ENCODE measurements at regions not wholly inside any gene's neighbourhood (a gene's known extent, or its start where the extent isn't known, plus 50 kb on each side); places are given as distances from the start of the nearest gene placed in this dataset.

DNA sequence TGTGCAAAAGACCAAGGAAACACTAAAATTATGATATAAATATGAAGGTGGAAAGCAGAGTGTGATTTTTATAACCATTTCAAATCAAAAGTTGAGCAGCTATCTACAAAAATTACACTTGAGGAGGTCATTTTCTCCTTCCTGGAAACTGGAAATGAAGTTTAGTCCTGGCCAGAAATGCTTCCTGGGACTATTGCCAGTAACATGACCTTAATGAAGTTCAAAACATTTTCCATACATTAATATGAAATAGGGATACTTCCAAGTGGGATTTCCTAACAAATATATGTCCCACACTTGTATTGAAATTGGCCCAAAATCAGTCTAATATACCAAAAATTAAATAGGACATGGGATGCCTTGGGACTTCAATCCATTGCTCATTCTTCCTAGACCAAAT lies 1556.8 kb upstream of the MIR17HG start:
- no peaks in the 10 kb centered on the region for H3K4me1 ChIP-seq (ENCODE audit: control insufficient read depth in 1 of 2, insufficient read depth in 2 of 2, low read length in 2 of 2)
- no peaks in the 10 kb centered on the region for H3K36me3 ChIP-seq (ENCODE audit: control insufficient read depth in 1 of 2, insufficient read depth in 2 of 2, low read length in 2 of 2)
- no peak overlapping the region for H3K9ac ChIP-seq (ENCODE audit: low read length)
- intact Hi-C loops (cut with micrococcal nuclease) = no loop called here
- TF ChIP-seq POLR2A (IDR thresholded peaks at IDR 0.05; ENCODE audit: borderline replicate concordance, extremely low read depth, insufficient read depth, insufficient read length) (no peak), SRF (IDR thresholded peaks at IDR 0.05; ENCODE audit: low read depth) (no peak)
- ChIA-PET POLR2A (no interaction called here), CTCF (no interaction called here), RAD21 (ENCODE audit: low non-redundant PET in 1 of 2, low total read pairs in 2 of 2, uncharacterized antibody in 2 of 2, unreplicated experiment in 2 of 2) (no interaction called here)
- H3K4me3 ChIP-seq (replicated peaks in 1 of 2; ENCODE audit: low read depth in 1 of 2, low read length in 2 of 2) = no peak overlapping the region
- H3K9me3 ChIP-seq (ENCODE audit: control insufficient read depth in 1 of 2, insufficient read depth in 1 of 2, low read depth in 1 of 2, low read length in 2 of 2) = no peaks in the 10 kb centered on the region
- DNase-seq (ENCODE audit: low read depth, low spot score) (no peak), ATAC-seq (no peak)
- H3K4me2 ChIP-seq (ENCODE audit: low read length) = no peak overlapping the region
- no peaks in the 10 kb centered on the region for H3K27me3 ChIP-seq (ENCODE audit: insufficient read depth, low read length)
- BruUV-seq (replicated peaks) = no TSS peak
- H3K27ac ChIP-seq (ENCODE audit: low read depth, low read length) = no peak overlapping the region
- H3K9me2 ChIP-seq (ENCODE audit: insufficient read depth) = no peaks in the 10 kb centered on the region; the same call in 1 of the 2 replicates
- H3K79me2 ChIP-seq (ENCODE audit: insufficient read depth, low read length) = no peaks in the 10 kb centered on the region
- H4K20me1 ChIP-seq (ENCODE audit: insufficient read depth) = no peaks in the 10 kb centered on the region
- no peak overlapping the region for H2AFZ ChIP-seq (ENCODE audit: low read depth, low read length, poor library complexity, severe bottlenecking)

DNA sequence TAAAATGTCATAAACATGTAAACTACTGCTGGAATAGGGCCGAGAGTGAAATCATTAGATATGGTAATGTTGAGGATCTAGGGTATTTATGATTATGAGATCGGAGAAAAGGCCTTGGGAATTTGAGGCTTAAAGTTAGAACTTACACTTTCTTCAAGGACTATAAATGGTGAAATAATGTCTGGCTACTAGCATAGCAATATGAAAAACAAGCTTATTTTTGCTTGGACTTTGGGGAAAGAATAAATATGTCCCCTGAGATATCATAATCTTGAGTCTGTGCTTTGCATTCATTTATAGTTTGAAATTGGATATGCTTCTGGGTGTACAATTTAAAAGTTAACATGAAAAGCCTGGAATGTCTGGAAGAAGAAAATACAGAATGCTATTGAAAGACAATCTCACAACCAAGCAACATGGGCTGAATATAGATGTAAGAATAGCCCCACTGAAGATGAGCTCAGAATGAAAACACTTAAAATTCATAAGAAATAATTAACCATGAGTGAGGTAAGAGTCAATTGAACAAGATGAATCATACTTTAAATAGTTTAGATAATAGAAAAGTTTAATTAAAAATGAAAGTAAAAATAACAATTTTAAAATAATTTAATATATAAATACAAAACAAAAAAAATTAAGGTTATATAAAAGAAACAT lies 1555.4 kb upstream of the MIR17HG start:
- TF ChIP-seq TCF7L2 (IDR thresholded peaks at IDR 0.05; ENCODE audit: borderline replicate concordance, extremely low read depth, insufficient read depth, insufficient read length) (no peak), CBX3 (IDR thresholded peaks at IDR 0.05; ENCODE audit: low read depth) (no peak), FOSL1 (IDR thresholded peaks at IDR 0.05; ENCODE audit: low read depth) (no peak), EGR1 (IDR thresholded peaks at IDR 0.05; ENCODE audit: low read depth) (no peak), POLR2A (IDR thresholded peaks at IDR 0.05; ENCODE audit: borderline replicate concordance, extremely low read depth, insufficient read depth, insufficient read length) (no peak), EZH2 (IDR thresholded peaks at IDR 0.05) (no peak), SP1 (IDR thresholded peaks at IDR 0.05; ENCODE audit: low read depth) (no peak), YY1 (IDR thresholded peaks at IDR 0.05; ENCODE audit: extremely low read depth, insufficient replicate concordance, low read depth, low read length) (no peak), ZFX (IDR thresholded peaks at IDR 0.05) (no peak), JUND (IDR thresholded peaks at IDR 0.05) (no peak), POLR2AphosphoS5 (IDR thresholded peaks at IDR 0.05; ENCODE audit: low read depth, low read length) (no peak), SIN3A (IDR thresholded peaks at IDR 0.05; ENCODE audit: low read depth) (no peak)
- TF ChIP-seq, protein P1, sequence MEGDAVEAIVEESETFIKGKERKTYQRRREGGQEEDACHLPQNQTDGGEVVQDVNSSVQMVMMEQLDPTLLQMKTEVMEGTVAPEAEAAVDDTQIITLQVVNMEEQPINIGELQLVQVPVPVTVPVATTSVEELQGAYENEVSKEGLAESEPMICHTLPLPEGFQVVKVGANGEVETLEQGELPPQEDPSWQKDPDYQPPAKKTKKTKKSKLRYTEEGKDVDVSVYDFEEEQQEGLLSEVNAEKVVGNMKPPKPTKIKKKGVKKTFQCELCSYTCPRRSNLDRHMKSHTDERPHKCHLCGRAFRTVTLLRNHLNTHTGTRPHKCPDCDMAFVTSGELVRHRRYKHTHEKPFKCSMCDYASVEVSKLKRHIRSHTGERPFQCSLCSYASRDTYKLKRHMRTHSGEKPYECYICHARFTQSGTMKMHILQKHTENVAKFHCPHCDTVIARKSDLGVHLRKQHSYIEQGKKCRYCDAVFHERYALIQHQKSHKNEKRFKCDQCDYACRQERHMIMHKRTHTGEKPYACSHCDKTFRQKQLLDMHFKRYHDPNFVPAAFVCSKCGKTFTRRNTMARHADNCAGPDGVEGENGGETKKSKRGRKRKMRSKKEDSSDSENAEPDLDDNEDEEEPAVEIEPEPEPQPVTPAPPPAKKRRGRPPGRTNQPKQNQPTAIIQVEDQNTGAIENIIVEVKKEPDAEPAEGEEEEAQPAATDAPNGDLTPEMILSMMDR (IDR thresholded peaks at IDR 0.05 in 2 of 3, conservative IDR thresholded peaks at IDR 0.05 in 1 of 3; ENCODE audit: borderline replicate concordance in 1 of 3, insufficient read depth in 1 of 3, low read depth in 2 of 3, low read length in 2 of 3) = no peak
- TF ChIP-seq, protein P2, sequence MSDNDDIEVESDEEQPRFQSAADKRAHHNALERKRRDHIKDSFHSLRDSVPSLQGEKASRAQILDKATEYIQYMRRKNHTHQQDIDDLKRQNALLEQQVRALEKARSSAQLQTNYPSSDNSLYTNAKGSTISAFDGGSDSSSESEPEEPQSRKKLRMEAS (IDR thresholded peaks at IDR 0.05) = no peak
- TF ChIP-seq, protein P3, sequence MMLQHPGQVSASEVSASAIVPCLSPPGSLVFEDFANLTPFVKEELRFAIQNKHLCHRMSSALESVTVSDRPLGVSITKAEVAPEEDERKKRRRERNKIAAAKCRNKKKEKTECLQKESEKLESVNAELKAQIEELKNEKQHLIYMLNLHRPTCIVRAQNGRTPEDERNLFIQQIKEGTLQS (IDR thresholded peaks at IDR 0.05) = no peak
- CTCF ChIA-PET = no interaction called here
- BruUV-seq (replicated peaks) = no TSS peak
- H3K9me3 ChIP-seq (ENCODE audit: control insufficient read depth in 1 of 2, insufficient read depth in 1 of 2, low read depth in 1 of 2, low read length in 2 of 2) = no peaks in the 10 kb centered on the region
- no peak overlapping the region for H3K9ac ChIP-seq (ENCODE audit: low read length)
- no peaks in the 10 kb centered on the region for H3K27me3 ChIP-seq (ENCODE audit: insufficient read depth, low read length)
- H2AFZ ChIP-seq (ENCODE audit: low read depth, low read length, poor library complexity, severe bottlenecking) = no peak overlapping the region
- H3K4me1 ChIP-seq (ENCODE audit: control insufficient read depth in 1 of 2, insufficient read depth in 2 of 2, low read length in 2 of 2) = no peaks in the 10 kb centered on the region
- RAD21 ChIA-PET (ENCODE audit: low non-redundant PET in 1 of 2, low total read pairs in 2 of 2, uncharacterized antibody in 2 of 2, unreplicated experiment in 2 of 2) = no interaction called here
- H3K79me2 ChIP-seq (ENCODE audit: insufficient read depth, low read length) = no peaks in the 10 kb centered on the region
- intact Hi-C loops (cut with micrococcal nuclease) = no loop called here
- no peaks in the 10 kb centered on the region for H3K36me3 ChIP-seq (ENCODE audit: control insufficient read depth in 1 of 2, insufficient read depth in 2 of 2, low read length in 2 of 2)
- H3K4me2 ChIP-seq (ENCODE audit: low read length) = no peak overlapping the region
- no peak for DNase-seq (ENCODE audit: low read depth, low spot score)
- no peak overlapping the region for H3K4me3 ChIP-seq (replicated peaks in 1 of 2; ENCODE audit: low read depth in 1 of 2, low read length in 2 of 2)
- no peak overlapping the region for H3K27ac ChIP-seq (ENCODE audit: low read depth, low read length)
- POLR2A ChIA-PET = no interaction called here
- H4K20me1 ChIP-seq (ENCODE audit: insufficient read depth) = no peaks in the 10 kb centered on the region
- ATAC-seq = no peak
- no peaks in the 10 kb centered on the region; the same call in 1 of the 2 replicates for H3K9me2 ChIP-seq (ENCODE audit: insufficient read depth)

All from HCT116 (cell line).